CD4-positive, alpha-beta T cell treated with Interleukin-15 for 1 hour (primary cell): ENCODE measurements at regions not wholly inside any gene's neighbourhood (a gene's known extent, or its start where the extent isn't known, plus 50 kb on each side); places are given as distances from the start of the nearest gene placed in this dataset.
"Not testable (repeated sequence)": the region's sequence is repeated elsewhere in the genome, so short reads cannot be mapped to it uniquely, and the experiment has no call there.

Source experiments
- DNase-seq: peaks from one replicate; pipeline ENCODE4 v3.0.0-alpha.2; 2020

DNA sequence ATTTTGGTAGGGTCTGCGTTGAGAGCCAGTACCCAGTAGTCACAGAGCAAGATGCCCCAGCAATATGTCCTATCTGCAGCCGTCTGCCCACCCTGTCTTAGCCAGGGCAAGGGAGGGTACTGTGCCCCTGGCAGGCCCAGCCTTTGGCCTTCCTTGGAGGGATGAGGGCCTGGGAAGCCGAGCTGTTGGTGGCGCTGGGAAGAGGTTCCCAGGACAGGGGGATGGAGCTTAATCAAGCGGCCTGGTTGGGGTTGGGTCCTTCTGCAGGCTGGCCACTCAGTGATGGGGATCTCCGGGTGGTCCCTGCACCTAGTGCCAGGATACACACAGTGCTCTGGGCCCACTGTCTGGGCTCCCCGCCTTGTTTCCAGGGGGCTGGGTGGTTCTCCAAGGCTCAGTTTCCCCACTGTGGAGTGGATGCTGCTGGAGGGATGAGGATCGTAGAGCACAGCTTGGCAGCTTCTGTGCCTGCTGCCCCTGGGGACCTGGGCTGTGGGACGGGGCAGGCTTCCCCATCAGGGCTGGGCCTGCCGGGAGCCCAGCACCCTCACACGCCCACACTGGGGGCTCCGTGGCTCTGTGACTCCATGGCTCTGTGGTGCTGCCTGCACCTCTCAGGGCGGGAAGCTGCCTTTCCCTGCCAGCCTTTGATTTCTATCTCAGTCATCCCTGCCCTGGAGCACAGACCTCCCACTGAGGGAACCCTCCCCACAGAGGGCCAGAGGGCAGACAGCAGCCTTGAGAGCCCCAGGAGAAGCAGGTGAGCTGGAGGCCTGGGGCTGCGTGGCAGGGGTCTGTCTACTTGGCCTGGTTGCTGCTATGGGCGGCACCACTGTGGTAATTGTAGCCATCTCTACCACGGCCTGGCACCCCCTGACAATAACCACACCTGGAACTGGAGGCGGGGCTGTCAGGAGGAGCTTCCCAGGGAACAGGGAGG is 357.0 kb downstream of the TMEM121 start:
- DNase-seq, result no peak

DNA sequence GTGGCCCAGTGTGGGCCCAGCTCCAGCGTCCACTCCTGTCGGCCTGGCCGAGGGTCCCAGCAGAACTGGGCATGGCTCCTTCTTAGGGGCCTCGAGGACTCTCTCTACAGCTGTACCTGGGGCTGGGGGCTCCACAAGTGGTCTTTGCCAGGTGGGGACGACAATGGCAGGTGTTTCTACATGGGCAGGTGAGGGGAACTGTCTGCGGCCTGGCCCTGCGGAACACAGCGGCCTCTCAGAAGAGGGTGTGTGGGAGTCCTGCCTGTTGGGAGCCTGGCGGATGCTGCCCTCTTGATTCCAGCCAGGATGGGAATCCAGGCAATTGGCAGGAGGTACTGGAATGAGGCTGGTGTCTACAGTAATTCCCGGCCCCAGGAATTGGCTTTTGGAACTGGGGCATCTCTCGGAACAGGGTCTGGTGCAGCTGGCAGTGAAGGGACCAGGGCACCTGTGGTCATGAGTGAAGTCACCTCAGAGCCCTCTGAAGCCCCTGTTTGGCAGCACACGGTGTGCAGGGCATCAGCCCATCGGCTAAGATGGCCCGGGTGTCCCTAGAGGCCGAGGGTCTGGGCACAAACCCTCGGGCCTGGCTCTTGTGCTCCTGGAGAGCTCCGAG is 357.9 kb downstream of the TMEM121 start:
- DNase-seq, result not testable (repeated sequence)

- no peak for DNase-seq
Observed at GRCh38 chr14:105884808-105885281, 358.5 kb downstream of the TMEM121 start.

DNA sequence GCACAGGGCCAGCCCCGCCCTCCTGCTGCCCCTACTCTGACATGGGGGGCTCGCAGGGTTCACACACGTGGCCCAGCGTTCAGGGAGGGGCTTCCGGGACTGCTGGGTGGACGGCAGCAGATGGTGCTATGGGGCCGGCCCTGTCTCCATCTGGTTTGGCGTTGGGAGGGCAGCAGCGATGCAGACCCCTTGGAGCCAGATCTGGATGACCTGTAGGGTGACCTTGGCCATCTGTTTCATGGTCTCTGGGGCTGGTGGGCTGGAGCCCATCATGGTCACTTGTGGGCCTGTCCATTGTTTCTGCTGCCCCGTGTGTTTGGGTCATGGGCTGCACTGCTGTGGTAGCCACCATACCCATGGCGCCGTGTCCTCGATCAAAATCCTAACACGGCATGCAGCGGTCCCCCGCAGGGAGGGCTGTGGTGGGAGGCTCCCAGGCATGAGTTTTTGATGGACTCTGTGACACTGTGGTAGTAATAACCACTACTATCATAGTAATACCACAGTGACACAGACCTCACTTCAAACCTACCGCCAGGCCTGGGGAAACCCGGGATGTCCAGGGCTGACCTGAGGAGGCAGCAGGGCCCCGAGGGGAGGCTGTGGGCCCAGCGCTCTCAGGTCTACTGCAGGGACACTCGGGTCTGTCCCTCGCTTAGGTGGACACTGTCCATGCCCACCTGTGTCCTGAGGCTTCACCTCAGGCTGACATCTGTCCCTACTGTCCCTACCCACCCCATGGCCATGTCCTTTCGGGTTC is 359.4 kb downstream of the TMEM121 start:
- DNase-seq, result no peak

- DNase-seq, result not testable (repeated sequence)
Observed at GRCh38 chr14:105886791-105887191, 360.4 kb downstream of the TMEM121 start.

GRCh38 chr14:105887692-105888091 is 361.3 kb downstream of the TMEM121 start:
- DNase-seq, result no peak

DNA sequence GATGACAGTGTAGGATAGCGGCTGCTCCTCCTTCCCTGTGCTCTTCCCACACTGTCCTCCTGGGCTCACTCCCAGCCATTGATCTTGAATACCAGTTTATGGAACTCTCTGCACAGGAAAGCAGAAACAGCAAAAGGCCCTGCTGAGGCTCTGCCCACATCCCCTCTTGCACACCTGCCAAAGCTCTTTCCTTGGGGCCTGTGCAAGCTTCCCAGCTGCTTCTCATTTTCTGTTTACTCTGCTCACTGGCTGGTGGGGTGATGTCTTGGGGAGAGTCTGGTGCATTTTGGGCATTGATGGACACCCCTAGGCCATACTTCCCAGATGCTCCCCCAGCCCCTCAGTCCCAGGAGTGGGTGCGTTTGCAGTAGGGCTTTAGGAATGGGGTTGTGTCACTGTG is 361.8 kb downstream of the TMEM121 start:
- no peak for DNase-seq

GRCh38 chr14:105888784-105889665 is 362.6 kb downstream of the TMEM121 start:
- no peak for DNase-seq

DNA sequence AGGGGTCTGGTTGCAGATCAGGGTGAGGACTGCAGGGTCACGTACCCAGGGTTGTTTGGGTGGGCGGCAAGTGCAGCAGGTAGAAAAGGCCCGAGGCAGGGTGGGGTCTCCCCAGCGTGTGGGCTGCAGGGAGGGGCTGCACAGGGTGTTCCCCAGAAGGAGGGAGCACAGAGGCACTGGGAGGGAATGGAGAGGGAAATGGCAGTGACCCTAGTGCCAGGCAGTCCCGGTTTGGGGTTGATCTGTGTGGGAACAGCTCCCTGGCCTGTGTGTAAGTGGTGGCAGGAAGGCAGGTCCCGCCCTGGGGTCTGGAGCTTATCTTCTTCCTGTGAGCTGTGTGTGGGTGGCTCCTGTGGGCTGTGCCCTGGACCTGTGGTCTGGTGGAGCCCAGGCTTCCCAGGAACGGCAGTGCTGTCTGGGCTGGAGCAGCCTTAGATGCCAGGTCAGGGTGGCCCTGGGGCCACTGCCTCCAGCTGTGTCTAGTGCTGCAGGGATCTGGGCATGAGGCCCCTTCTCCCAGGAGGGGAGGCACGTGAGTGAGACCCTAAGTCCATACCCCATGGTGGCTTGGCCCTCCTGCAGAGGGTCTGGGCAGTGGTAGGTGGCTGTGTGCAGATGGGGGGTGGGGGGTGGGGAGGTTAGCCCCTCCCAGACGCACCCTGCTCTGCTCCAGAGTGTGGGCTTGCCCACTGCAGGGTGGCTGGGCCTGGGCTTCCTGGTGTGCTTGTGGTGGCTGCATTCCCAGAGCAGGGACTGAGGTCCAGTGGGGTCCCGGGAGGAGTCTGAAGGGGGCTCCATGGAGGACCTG is 363.5 kb downstream of the TMEM121 start:
- DNase-seq, result no peak

DNA sequence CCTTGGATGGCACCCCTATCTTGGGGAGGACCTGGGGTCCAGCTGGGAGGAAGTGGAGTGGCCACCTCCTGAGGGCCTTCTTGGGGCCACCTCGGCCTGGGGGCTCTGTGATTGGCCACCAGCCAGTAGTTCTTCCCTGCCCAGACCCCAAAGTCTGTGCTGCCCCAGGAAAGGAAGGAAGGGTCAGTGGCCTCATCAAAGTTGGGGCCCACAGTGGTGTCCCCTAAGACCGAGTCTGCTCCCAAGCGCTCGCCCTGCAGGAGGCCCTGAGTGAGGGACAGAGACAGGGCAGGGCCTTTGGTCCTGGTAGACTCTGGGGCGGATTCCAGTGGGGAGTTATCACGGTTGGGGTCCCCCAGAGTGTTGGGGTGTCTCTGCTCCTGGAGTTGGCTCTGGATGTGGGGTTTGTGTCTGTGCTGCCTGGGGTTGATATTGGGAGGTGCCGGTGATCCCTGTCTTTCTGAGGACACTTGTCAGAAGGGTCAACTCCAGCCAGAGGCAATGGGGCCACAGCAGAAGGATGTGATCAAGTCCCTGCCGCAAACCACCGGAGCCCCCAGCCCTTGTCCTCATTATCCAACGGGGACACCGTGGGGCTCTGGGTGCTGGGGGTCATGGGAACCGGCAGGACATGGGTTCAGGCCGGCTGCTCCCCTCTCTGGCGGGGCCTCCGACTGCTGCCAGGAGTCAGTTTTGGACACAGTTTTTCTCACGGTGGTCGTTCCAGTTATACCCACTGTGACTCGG is 364.3 kb downstream of the TMEM121 start:
- DNase-seq, result no peak

DNA sequence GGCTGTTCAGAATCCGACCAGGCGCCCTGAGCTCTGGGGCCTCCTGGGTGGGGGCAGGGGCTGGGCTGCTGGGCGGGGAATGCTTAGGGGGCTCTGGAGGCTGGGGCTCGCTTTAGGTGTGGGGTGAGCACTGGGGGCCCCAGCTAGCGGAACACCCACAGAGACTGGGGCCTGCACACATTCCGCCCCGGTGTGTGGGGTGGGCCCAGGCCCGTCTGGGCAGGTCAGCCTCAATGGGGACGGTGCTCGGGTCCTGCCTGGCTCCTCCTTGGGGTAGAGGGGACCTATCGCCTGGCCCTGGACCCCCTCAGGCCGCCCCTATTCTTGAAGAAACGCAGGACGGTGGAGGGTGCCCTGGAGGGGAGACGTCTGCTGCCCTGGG is 364.8 kb downstream of the TMEM121 start:
- no peak for DNase-seq

DNA sequence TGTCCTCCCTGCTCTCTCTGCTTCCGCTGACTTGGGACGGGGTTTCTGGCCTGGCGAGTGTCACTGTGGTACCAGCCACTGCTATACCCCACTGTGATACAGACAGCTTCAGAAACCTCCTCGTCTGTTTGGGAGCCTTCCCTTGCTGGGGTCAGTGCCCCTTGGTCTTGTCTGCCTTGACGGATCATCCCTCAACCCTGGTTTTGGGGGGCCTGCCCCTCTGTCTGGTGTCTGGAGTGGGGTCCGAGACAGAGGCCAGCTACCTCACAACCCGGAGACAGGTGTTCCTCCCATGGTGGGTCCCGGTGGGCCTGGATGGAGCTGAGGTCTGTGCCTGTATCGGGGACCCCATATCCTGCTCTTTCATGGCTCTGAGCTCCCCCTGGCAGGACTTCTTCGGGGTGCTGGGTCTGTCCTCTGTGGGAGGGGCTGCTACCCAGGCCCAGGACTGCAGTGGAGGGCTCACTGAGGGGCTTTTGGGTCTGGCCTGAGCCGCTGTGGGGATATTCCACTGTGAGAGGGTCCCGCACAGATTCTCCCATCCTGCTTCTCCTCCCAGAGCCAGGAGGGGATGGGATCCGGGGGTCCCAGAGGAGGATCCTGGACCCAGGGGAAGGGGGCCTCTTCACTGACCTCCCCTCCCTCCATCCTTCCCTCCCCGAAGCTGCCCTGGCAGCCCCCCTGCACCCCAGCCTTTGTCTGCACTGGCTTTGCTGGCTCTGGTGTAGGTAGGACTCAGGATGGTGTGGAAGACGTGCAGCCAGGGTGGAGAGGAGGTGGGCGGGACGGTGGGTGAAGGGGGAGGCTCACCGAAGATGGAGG is 365.5 kb downstream of the TMEM121 start:
- no peak for DNase-seq

- DNase-seq, result not testable (repeated sequence)
Observed at GRCh38 chr14:105892453-105893441, 366.4 kb downstream of the TMEM121 start.

GRCh38 chr14:105893686-105894085 is 367.3 kb downstream of the TMEM121 start:
- not testable (repeated sequence) for DNase-seq

DNA sequence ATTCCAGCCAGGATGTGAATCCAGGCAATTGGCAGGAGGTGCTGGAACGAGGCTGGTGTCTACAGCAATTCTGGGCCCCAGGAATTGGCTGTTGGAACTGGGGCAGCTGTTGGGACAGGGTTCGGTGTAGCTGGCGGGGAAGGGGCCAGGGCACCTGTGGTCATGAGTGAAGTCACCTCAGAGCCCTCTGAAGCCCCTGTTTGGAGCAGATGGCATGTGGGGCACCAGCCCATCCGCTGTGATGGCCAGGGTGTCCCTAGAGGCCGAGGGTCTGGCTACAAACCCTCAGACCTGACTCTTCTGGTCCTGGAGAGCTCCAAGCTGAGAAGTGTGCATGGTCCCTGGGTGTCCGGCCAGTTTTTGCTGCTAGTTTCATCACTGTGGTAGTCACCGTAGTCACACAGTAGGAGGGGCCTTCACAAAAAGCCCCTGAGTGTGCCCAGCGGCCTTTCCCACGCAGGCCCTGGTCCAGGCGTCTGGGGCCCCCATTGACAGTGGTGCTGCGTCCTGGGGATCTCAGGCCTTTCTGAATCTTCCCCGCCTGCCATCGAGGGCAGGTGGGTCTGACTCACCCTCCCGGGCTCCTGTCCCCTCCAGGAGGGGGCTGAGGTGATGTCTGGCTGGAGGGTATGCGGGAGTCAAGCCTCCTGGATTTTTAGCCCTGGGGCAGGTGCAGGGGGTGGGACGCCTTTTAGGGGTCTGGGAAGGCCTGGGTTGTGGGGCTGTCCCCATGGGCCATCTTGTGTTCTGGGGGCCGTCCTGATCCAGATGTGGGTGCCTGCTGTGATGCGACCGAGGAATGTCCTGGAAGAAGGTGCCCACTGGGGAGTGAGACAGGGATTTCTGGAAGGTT is 368.0 kb downstream of the TMEM121 start:
- no peak for DNase-seq

- DNase-seq, result no peak
Observed at GRCh38 chr14:105894978-105895881, 368.8 kb downstream of the TMEM121 start.
